HCT116 (cell line): ENCODE measurements at regions not wholly inside any gene's neighbourhood (a gene's known extent, or its start where the extent isn't known, plus 50 kb on each side); places are given as distances from the start of the nearest gene placed in this dataset.

Experiments
- CEBPB ChIP-seq: IDR thresholded peaks from 2 replicates; pipeline ENCODE4 v1.6.1; 2012; ENCODE audit warnings: low read depth
- CTCF ChIP-seq, 3 experiments: fragments of 200-600 bp in 1 of 3; sonication (generic) in 1 of 3; IDR thresholded peaks in 2 of 3; conservative IDR thresholded peaks in 1 of 3; 2 replicates each; pipeline ENCODE4 v1.5.1; 2012 to 2017; ENCODE audit warnings: low read depth in 2 of 3, low read length in 2 of 3, antibody characterized with exemption in 1 of 3, borderline replicate concordance in 1 of 3, control low read depth in 1 of 3, mild to moderate bottlenecking in 1 of 3, mixed read lengths in 1 of 3, mixed run types in 1 of 3, moderate library complexity in 1 of 3; ENCODE audit not compliant: insufficient read depth in 1 of 3
- EZH2 ChIP-seq: fragments of 200-600 bp; sonication (generic); IDR thresholded peaks from 2 replicates; pipeline ENCODE4 v1.6.1; 2017; ENCODE audit warnings: antibody characterized with exemption, mixed run types
- FOSL1 ChIP-seq: IDR thresholded peaks from 2 replicates; pipeline ENCODE4 v1.6.1; 2012; ENCODE audit warnings: low read depth
- MAX ChIP-seq: IDR thresholded peaks from 2 replicates; pipeline ENCODE4 v1.6.1; 2012
- POLR2A ChIP-seq: IDR thresholded peaks from 2 replicates; pipeline ENCODE4 v1.7.0; 2011; ENCODE audit warnings: borderline replicate concordance; ENCODE audit not compliant: insufficient read depth, insufficient read length; ENCODE audit errors: extremely low read depth
- REST ChIP-seq: IDR thresholded peaks from 2 replicates; pipeline ENCODE4 v1.6.1; 2012; ENCODE audit warnings: low read depth
- ZFX ChIP-seq: fragments of 450-650 bp; IDR thresholded peaks from 2 replicates; pipeline ENCODE4 v1.6.1; 2017

GRCh38 chr13:70222926-70223325 lies 114.7 kb upstream of the KLHL1 start:
- no peak for TF ChIP-seq REST
- no peak for TF ChIP-seq ZFX
- no peak for TF ChIP-seq MAX
- no peak for TF ChIP-seq CTCF (IDR thresholded peaks at IDR 0.05 in 2 of 3, conservative IDR thresholded peaks at IDR 0.05 in 1 of 3; ENCODE audit: borderline replicate concordance in 1 of 3, insufficient read depth in 1 of 3, low read depth in 2 of 3, low read length in 2 of 3)
- no peak for TF ChIP-seq CEBPB
- TF ChIP-seq EZH2: no peak
- no peak for TF ChIP-seq POLR2A
- no peak for TF ChIP-seq FOSL1
